ENCODE measurements at regions not wholly inside any gene's neighbourhood (a gene's known extent, or its start where the extent isn't known, plus 50 kb on each side); places are given as distances from the start of the nearest gene placed in this dataset.
"Not testable (repeated sequence)": the region's sequence is repeated elsewhere in the genome, so short reads cannot be mapped to it uniquely, and the experiment has no call there.

GRCh38 chr3:168950622-168951021, 712.9 kb downstream of the MECOM start:
- no peak overlapping the region for H3K27ac ChIP-seq
- TF ChIP-seq CTCF (conservative IDR thresholded peaks at IDR 0.05): no peak

GRCh38 chr3:168939651-168940238, 723.8 kb downstream of the MECOM start:
- no peak overlapping the region for H3K27ac ChIP-seq
- TF ChIP-seq CTCF (conservative IDR thresholded peaks at IDR 0.05): no peak

GRCh38 chr3:168933614-168934013, 729.9 kb downstream of the MECOM start:
- no peak overlapping the region for H3K27ac ChIP-seq
- TF ChIP-seq CTCF (conservative IDR thresholded peaks at IDR 0.05): no peak

- not testable (repeated sequence) for H3K27ac ChIP-seq
These were observed 733.5 kb downstream of the MECOM start for GRCh38 chr3:168929997-168930396.

- H3K27ac ChIP-seq: no peak overlapping the region
- TF ChIP-seq CTCF (conservative IDR thresholded peaks at IDR 0.05): no peak
These were observed 737.1 kb downstream of the MECOM start for GRCh38 chr3:168926426-168926825.

- TF ChIP-seq CTCF (conservative IDR thresholded peaks at IDR 0.05): no peak
These were observed 737.9 kb downstream of the MECOM start for GRCh38 chr3:168925568-168925967.

GRCh38 chr3:168914662-168915061, 748.9 kb downstream of the MECOM start:
- TF ChIP-seq CTCF (conservative IDR thresholded peaks at IDR 0.05): no peak
- H3K27ac ChIP-seq: no peak overlapping the region

More at GRCh38 chr3:168925568-168925967, 737.9 kb downstream of the MECOM start:
- no peak overlapping the region for H3K27ac ChIP-seq

GRCh38 chr3:168909260-168909659, 754.3 kb downstream of the MECOM start:
- H3K27ac ChIP-seq: no peak overlapping the region
- no peak for TF ChIP-seq CTCF (conservative IDR thresholded peaks at IDR 0.05)
